ENCODE measurements at regions not wholly inside any gene's neighbourhood (a gene's known extent, or its start where the extent isn't known, plus 50 kb on each side); places are given as distances from the start of the nearest gene placed in this dataset.
A peak's percentile ranks its signal among the peaks of the same experiment; 100 is the strongest.

GRCh38 chr17:79680318-79680695 is 50.4 kb upstream of the ENPP7 start:
- ATAC-seq (ENCODE audit: low read depth in 2 of 2) (no peak), DNase-seq (no peak)
- Mint-ChIP-seq H3K9me3 (peaks cover 0 to 4% (median 0%) of the 10 kb centered on the region in 7 donors), H3K4me3 (no peak overlapping the region), H3K27me3 (peaks cover 34 to 72% (median 57%) of the 10 kb centered on the region in 3 donors), H3K27ac (peak overlapping the region in 1 of 6 donors; percentile 30), H3K36me3 (no peaks in the 10 kb centered on the region), H3K4me1 (peaks cover 0 to 8% (median 0%) of the 10 kb centered on the region in 3 donors)

GRCh38 chr17:79679631-79680317 is 51.0 kb upstream of the ENPP7 start:
- peaks cover 34 to 71% (median 52%) of the 10 kb centered on the region in 3 donors for H3K27me3 Mint-ChIP-seq
- H3K36me3 Mint-ChIP-seq = no peaks in the 10 kb centered on the region
- no peak for ATAC-seq (ENCODE audit: low read depth in 2 of 2)
- peaks cover 0 to 8% (median 0%) of the 10 kb centered on the region in 3 donors for H3K4me1 Mint-ChIP-seq
- DNase-seq = no peak
- H3K9me3 Mint-ChIP-seq = peaks cover 0 to 5% (median 0%) of the 10 kb centered on the region in 7 donors
- H3K4me3 Mint-ChIP-seq = no peak overlapping the region
- H3K27ac Mint-ChIP-seq = no peak overlapping the region

DNA sequence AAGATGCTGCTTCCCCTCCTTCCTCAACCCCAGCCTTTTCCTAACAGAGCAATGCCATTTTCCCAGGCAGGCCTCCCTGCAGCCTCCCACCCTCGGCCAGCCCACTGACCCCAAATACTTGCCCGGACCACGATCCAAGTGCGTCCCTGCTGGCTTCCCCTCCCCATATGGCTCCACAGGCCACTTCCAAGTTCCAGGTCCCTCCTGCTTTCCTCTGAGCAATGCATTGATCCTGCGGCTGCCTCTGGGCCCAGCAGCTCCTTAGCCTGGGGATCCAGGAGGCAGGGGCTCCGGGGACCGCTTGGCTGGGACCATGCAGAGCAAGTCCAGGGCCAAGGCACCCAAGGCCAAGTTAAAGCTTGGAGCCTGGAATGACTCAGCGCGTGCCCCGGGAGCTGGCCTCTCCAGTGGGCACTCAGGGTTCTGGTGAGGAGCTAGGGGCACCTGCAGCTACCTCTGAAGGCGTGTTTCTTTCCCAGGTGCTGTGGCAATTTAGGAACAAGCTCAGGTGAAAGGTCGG is 51.9 kb upstream of the ENPP7 start:
- H3K36me3 Mint-ChIP-seq = peaks cover 0 to 8% of the 10 kb centered on the region in 2 donors
- H3K27ac Mint-ChIP-seq = no peak overlapping the region
- DNase-seq (no peak), ATAC-seq (ENCODE audit: low read depth in 2 of 2) (no peak)
- H3K4me1 Mint-ChIP-seq = peaks cover 0 to 8% (median 0%) of the 10 kb centered on the region in 3 donors
- H3K9me3 Mint-ChIP-seq = peaks cover 2 to 12% (median 8%) of the 10 kb centered on the region in 7 donors
- no peak overlapping the region for H3K4me3 Mint-ChIP-seq
- peaks cover 38 to 77% (median 52%) of the 10 kb centered on the region in 3 donors for H3K27me3 Mint-ChIP-seq

DNA sequence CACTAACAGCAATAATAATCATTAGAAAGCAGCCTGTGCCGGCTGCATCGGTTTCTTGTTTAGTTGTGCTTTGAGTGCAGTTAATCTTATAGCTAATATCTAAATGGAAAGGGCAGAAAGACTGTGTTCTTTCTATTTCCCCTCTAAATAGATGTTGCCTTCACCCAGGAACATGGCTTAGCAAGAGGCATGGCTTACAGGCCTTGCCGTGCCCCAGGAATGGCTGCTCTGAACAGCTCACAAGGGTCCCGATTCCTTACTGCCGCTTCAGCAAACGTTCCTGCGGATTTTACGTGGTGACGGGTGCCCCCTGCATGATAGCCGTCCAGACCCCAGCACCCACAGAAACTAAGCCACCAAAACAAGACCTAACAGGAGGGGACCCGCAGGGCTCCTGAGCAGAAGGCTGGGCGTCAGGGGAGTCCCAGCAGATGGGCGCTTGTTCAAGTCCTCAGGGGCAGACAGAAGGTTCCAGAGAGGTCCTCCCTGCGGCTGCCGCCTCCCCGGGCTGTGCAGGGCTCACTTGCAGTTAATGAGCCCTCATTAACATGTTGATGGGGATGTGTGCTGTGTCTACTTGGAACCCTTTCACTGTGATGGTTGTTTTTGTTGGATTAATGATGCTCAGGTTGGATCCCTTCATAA is 52.5 kb upstream of the ENPP7 start:
- no peak overlapping the region for H3K27ac Mint-ChIP-seq
- no peak for ATAC-seq (ENCODE audit: low read depth in 2 of 2)
- H3K36me3 Mint-ChIP-seq = peaks cover 6 to 13% of the 10 kb centered on the region in 2 donors
- H3K27me3 Mint-ChIP-seq = peaks cover 40 to 77% (median 53%) of the 10 kb centered on the region in 3 donors
- no peak overlapping the region for H3K4me3 Mint-ChIP-seq
- H3K4me1 Mint-ChIP-seq = peaks cover 0 to 8% (median 0%) of the 10 kb centered on the region in 3 donors
- peaks cover 7 to 18% (median 14%) of the 10 kb centered on the region in 7 donors for H3K9me3 Mint-ChIP-seq
- no peak for DNase-seq

DNA sequence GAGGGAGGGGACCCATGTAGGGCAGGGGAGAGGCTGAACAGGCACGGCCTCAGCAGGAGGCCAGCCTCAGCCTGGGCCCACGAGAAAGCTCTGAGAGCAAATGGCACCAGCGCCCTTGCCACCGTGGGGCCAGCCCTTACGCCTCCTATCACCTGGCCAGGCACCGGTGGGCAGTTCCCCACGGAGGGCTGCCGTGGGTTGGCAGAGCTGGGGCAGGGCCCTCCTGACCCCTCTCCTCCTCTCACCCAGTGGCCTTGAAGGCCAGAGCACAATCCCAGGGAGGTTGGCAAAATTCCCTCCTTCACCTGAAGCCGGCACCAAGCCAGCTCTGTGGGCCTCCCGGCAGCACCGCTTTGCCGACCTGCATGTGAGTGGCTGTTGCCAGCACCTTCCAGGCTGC is 53.1 kb upstream of the ENPP7 start:
- Mint-ChIP-seq H3K4me1 (peaks cover 0 to 8% (median 0%) of the 10 kb centered on the region in 3 donors), H3K36me3 (peaks cover 7 to 18% of the 10 kb centered on the region in 2 donors), H3K27ac (no peak overlapping the region), H3K9me3 (peaks cover 9 to 23% (median 19%) of the 10 kb centered on the region in 7 donors), H3K4me3 (no peak overlapping the region), H3K27me3 (peaks cover 42 to 74% (median 58%) of the 10 kb centered on the region in 3 donors)
- DNase-seq (no peak), ATAC-seq (ENCODE audit: low read depth in 2 of 2) (no peak)

GRCh38 chr17:79676796-79677195 is 53.9 kb upstream of the ENPP7 start:
- Mint-ChIP-seq H3K27ac (no peak overlapping the region), H3K4me3 (no peak overlapping the region), H3K27me3 (peaks cover 47 to 78% (median 61%) of the 10 kb centered on the region in 3 donors), H3K4me1 (peaks cover 0 to 4% (median 0%) of the 10 kb centered on the region in 3 donors), H3K36me3 (peaks cover 7 to 24% of the 10 kb centered on the region in 2 donors), H3K9me3 (peaks cover 14 to 28% (median 26%) of the 10 kb centered on the region in 7 donors)
- no peak for ATAC-seq (ENCODE audit: low read depth in 2 of 2)
- DNase-seq = no peak

DNA sequence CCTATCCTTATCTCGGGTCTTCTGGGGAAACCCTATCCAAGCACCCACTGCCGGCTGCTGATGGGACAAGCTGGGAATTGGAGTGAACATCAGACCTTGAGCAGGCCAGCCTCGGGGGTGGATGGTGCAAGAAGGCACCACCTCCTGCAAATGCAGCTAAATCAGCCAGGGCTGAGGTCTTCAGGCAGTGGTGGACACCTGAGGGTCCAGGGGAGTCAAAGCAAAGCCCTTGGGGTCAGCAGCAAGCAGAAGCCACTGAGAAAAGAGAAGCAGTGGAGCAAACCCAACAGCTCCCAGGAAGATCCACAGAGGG is 55.4 kb upstream of the ENPP7 start:
- ATAC-seq (ENCODE audit: low read depth in 2 of 2) (no peak), DNase-seq (no peak)
- Mint-ChIP-seq H3K4me1 (no peaks in the 10 kb centered on the region), H3K27me3 (peaks cover 38 to 77% (median 56%) of the 10 kb centered on the region in 3 donors), H3K36me3 (peaks cover 7 to 24% of the 10 kb centered on the region in 2 donors), H3K4me3 (no peak overlapping the region), H3K9me3 (peaks cover 14 to 28% (median 26%) of the 10 kb centered on the region in 7 donors), H3K27ac (no peak overlapping the region)

DNA sequence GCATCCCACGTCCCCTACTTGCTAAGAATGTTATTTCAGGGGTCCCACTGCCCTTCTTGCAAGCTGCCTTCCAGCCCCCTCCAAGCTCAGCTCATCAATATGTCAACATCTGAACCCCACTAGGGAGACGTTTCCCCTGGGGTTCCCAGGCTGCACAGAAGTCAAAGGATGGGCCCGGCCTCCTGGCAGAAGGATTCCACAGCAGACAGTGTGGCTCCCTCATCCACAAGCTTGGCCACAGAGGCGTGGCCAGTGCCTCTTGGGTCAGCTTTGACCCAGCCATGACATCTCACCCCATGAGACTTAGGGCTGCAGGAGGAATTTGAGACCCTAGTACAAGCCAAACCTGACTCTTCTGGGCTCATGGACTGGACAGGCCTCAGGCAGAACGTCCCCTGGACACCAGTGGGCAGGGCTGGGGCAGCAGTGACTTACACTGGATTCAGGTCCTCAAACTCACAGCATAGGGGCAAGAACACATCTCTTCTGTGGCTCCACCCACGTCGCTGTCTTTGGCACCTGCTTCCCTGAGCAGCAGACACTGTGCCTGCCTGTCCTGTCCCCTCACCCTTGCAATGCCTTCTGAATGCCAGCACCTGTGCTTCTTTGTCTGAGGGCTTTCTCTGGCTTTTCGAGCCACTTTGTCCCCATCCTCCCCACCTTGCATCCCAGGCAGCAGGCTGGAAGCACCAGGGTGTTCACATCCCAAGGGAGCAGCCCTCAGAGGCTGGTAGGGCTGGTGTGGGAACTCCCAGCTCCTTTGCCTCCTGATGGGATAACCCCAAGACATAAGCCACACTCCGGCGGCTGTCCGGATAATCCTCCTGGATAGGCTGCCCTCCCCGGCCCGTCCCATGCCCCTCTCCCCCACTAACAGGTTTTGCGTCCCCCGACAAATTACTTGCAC is 56.0 kb upstream of the ENPP7 start:
- H3K27me3 Mint-ChIP-seq = peaks cover 35 to 71% (median 51%) of the 10 kb centered on the region in 3 donors
- peak overlapping the region in 1 of 8 donors; percentile 35 for H3K4me3 Mint-ChIP-seq
- DNase-seq = no peak
- ATAC-seq (ENCODE audit: low read depth in 2 of 2) = no peak
- H3K4me1 Mint-ChIP-seq = no peaks in the 10 kb centered on the region
- peaks cover 14 to 28% (median 26%) of the 10 kb centered on the region in 7 donors for H3K9me3 Mint-ChIP-seq
- peak overlapping the region in 1 of 6 donors; percentile 38 for H3K27ac Mint-ChIP-seq
- peaks cover 7 to 24% of the 10 kb centered on the region in 2 donors for H3K36me3 Mint-ChIP-seq

- no peak for ATAC-seq (ENCODE audit: low read depth in 2 of 2)
- Mint-ChIP-seq H3K4me1 (no peaks in the 10 kb centered on the region), H3K36me3 (peaks cover 7 to 24% of the 10 kb centered on the region in 2 donors), H3K27ac (no peak overlapping the region), H3K9me3 (peaks cover 14 to 28% (median 26%) of the 10 kb centered on the region in 7 donors), H3K4me3 (no peak overlapping the region), H3K27me3 (peaks cover 41 to 70% (median 51%) of the 10 kb centered on the region in 3 donors)
- DNase-seq = no peak
Observed at GRCh38 chr17:79673517-79673916, 57.2 kb upstream of the ENPP7 start.

DNA sequence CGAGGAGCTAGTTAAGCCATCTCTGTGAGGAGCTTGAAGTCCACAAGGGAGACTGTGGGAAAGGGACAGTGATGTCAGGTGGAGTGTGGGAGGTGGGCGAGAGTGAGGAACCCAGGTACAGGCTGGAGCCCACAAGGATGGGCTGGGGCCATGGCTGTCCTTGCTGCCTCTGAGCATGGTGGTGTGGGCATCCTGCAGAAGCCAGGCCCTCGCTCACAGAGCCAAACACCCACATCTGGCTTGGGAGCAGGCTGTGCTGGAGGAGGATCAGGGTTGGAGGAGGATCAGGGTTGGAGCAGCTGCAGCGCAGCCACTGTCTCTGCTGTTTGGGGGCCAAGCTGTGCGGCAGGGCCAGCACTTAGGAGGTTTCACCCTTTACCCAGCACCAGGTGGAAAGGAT is 58.2 kb upstream of the ENPP7 start:
- Mint-ChIP-seq H3K27ac (no peak overlapping the region), H3K36me3 (peaks cover 7 to 28% of the 10 kb centered on the region in 2 donors), H3K4me1 (peaks cover 0 to 3% (median 0%) of the 10 kb centered on the region in 3 donors), H3K27me3 (peaks cover 44 to 76% (median 59%) of the 10 kb centered on the region in 3 donors), H3K9me3 (peaks cover 16 to 28% (median 26%) of the 10 kb centered on the region in 7 donors), H3K4me3 (no peak overlapping the region)
- DNase-seq = no peak
- ATAC-seq (ENCODE audit: low read depth in 2 of 2) = no peak

GRCh38 chr17:79671085-79671694 is 59.6 kb upstream of the ENPP7 start:
- H3K4me1 Mint-ChIP-seq = peaks cover 0 to 4% (median 0%) of the 10 kb centered on the region in 3 donors
- DNase-seq (no peak), ATAC-seq (ENCODE audit: low read depth in 2 of 2) (no peak)
- peaks cover 17 to 28% (median 26%) of the 10 kb centered on the region in 7 donors for H3K9me3 Mint-ChIP-seq
- H3K27me3 Mint-ChIP-seq = peaks cover 45 to 80% (median 72%) of the 10 kb centered on the region in 3 donors
- peaks cover 7 to 36% of the 10 kb centered on the region in 2 donors for H3K36me3 Mint-ChIP-seq
- H3K27ac Mint-ChIP-seq = no peak overlapping the region
- H3K4me3 Mint-ChIP-seq = peak overlapping the region in 1 of 8 donors; percentile 33

DNA sequence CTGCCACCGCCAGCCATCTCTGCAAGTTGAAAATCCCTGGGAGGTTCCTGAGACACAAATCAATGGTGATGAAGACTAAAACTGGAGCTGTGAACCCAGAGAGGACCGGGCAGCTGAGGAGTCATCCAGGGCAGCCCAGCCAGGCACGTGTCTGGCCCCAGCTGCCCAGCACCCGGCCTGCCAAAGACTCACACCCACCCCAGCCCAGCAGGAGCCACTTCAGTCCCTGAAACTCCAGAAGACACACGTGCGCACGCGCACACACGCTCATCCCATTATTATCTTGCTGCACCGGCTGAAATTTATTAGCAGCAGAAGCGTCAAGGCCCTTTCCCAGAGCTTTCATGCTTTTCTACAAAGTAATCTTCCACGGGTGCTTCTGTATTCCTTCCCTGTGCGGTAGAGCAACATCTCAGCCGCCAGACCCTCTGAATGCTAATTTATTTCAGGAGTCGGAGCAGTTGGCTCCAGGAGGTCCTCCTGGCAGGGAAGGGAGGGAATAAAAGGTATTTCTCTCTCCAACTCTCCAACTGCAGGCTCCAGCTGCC is 59.8 kb upstream of the RBFOX3 start:
- ATAC-seq (ENCODE audit: low read depth in 2 of 2) = no peak
- H3K27ac Mint-ChIP-seq = peak overlapping the region in 1 of 6 donors; percentile 83
- peak overlapping the region in 2 of 8 donors; percentile 33 to 63 for H3K4me3 Mint-ChIP-seq
- peaks cover 41 to 83% (median 74%) of the 10 kb centered on the region in 3 donors for H3K27me3 Mint-ChIP-seq
- H3K4me1 Mint-ChIP-seq = peaks cover 0 to 4% (median 0%) of the 10 kb centered on the region in 3 donors
- H3K9me3 Mint-ChIP-seq = peaks cover 17 to 27% (median 26%) of the 10 kb centered on the region in 7 donors
- peaks cover 7 to 36% of the 10 kb centered on the region in 2 donors for H3K36me3 Mint-ChIP-seq
- DNase-seq = no peak
